GM10248 (cell line): ENCODE measurements at regions not wholly inside any gene's neighbourhood (a gene's known extent, or its start where the extent isn't known, plus 50 kb on each side); places are given as distances from the start of the nearest gene placed in this dataset.

Experiments used
- CTCF ChIA-PET: fragments of 300-600 bp; sonication (Branson Sonifier 250); formaldehyde crosslinking; extraction: SDS; loops from one replicate; lab custom pipeline; 2021; ENCODE audit warnings: antibody characterized with exemption; lab: Yijun Ruan, JAX
- POLR2A ChIA-PET: fragments of 350-650 bp; sonication (Branson Sonifier 250); formaldehyde crosslinking; extraction: SDS; loops from one replicate; lab custom pipeline; 2020; ENCODE audit warnings: antibody characterized with exemption; lab: Yijun Ruan, JAX
- DNase-seq: peaks from one replicate; pipeline ENCODE4 v3.0.0; 2012; ENCODE audit errors: extremely low spot score
- CTCF ChIP-seq: IDR thresholded peaks from 2 replicates; pipeline ENCODE4 v1.5.1; 2012; ENCODE audit warnings: mild to moderate bottlenecking, low read depth; ENCODE audit errors: extremely low read depth, missing control alignments, control extremely low read depth

- DNase-seq, result no peak
- POLR2A ChIA-PET, result no interaction called here
- TF ChIP-seq CTCF, result no peak
- CTCF ChIA-PET, result interaction anchor here (1.0 kb wide), 1 partner anchor 9 kb away, joined by 3 read pairs; no protein-coding TSS in a partner anchor
Measured at GRCh38 chr20:50246367-50247195, 56.0 kb downstream of the CEBPB start.

DNA sequence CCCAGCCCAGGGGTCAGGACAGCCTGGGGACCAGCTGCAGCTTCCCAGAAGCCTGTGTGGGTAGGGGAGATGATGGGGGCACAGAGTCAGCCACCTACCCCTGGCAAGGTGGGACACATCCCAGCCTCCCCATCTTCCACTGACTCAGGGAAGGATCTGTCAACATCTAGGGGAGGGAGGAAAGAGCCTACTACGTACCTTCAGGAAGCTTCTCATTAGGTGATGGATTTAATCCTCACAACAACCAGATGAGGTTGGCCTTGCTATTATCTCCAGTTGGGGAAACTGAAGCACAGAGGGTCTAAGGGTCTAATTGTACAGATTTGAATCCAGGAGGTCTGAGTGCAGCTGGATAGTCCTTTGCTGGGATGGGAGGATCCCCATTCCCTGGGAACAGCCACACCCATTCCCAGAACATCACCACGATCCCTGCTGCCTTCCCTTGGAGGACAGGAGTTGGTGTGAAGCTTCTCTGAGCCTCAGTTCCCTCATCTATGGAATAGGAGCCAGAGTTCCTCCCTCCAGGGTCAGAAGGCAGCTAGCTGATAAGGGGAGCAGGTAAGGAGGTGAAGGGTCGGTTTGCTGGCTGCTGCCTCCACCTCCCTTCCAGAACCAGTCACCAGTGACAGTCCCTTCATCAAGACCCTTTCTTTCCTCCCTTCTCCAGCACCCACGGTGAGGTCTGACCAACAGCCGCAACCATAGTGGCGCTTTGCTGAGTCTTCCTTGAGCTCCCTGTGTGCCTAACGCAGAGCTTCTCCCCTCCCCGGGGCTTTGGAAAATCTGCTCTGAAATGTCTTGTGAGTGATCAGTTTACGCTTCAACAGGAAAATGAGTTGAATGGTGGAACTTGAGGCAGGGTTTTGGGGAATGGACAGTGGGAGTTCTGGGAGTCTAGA lies 56.8 kb downstream of the CEBPB start:
- POLR2A ChIA-PET, result no interaction called here
- no peak for DNase-seq
- no peak for TF ChIP-seq CTCF
- CTCF ChIA-PET, result interaction anchor here (1.0 kb wide), 1 partner anchor 9 kb away, joined by 3 read pairs; no protein-coding TSS in a partner anchor

DNA sequence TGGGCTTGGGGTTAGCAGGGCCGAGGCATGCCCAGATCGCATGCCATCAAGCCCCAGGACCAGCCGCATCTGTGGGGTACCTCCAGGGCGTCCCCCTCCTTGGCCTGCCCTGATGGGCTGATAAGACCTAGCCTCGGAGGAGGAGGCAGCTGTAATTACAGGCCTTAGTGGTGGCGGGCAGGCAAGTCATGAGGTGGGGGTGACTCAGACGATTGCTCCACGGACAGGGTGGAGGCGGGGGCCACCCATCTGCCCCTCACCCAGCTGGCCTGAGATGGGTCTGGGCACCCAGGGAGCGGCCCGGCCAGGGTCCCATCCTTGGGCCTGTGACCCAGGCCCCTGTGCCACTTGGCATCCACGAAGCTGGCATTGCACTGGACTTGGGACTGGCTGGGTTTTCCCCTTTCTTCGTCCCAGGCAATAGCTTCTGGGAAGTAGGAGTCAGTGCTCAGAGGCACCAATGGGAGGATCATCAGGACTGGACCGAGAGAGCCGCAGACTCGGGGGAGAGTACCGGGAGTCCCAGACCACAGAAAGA lies 57.5 kb downstream of the CEBPB start:
- ChIA-PET POLR2A (no interaction called here), CTCF (no interaction called here)
- no peak for TF ChIP-seq CTCF
- DNase-seq, result no peak

DNA sequence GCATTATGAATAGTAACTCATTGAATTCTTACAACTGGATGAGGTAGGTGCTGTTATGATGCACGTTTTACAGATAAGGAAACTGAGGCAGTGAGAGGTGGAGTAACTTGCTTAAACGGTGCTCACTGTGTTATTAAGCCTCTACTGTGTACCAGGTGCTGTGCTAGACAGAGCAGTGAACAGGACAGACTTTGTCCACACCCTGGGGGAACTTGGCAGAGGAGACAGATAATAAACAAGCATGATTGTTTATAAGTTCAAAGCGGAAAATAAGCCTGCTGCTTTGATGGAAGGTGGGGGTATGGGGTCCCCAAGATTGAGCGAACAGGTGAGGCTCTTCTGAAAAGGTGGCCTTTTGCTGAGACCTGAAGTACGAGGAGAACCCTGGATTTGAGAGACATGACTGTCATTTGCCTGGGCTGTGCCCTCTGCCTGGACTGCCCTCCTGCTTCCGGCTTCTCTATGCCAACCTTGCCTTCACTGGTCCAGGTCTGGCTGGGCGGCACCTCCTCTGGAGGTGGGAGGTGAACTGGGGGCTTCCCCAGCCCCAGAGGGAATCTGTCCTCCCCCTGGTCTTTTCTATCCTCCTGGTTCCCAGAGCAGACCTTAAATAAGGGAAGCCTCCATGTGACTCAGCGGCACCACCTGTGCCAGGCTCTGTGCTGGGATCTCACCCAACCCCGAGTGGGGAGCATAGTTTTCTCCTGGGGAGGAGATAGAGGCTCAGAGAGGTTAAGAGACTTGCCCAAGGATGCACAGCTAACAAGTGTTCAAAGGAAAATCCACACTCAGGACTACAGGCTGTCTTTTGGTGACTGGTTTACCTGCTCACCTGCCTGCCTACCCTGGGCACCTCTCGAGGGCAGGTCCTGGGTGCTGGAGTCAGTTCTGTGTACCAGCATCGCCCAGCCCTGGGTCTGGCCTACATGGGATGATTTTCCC lies 59.1 kb downstream of the CEBPB start:
- POLR2A ChIA-PET, result no interaction called here
- CTCF ChIA-PET, result no interaction called here
- DNase-seq, result no peak

DNA sequence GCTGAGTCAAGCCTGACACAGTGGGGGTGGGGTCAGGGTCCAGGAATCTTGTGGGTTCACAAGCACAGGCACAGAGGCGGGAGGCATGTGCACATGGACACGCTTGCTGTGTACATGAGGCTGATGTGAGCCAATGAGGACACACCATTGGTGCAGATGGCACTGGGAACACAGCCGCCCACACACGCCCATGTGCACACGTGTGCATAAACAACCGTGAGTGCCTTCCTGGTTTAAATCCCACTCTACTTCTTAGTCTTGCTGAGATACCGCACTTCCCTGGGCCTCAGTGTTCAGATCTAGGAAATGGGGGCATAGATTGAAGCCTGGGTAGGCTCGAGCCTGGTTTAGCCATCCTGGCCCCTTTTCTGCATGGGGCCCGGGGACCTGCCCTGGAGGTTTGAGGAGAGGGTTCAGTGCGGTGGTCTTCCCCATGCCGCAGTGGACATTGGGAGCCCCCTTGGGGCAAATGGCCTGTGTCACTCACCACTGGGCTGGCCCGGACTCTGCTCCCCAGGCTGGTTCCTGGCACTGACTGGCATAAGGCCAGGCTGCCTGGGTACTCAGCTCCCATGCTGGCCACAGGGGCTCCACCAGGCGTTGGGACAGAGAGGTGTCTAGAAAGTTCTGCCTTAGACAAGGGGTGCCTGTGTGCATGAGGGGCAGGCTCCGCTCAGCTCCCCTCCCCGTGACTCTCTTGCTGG lies 60.2 kb downstream of the CEBPB start:
- ChIA-PET POLR2A (no interaction called here), CTCF (no interaction called here)
- no peak for DNase-seq
- TF ChIP-seq CTCF, result no peak

More for the DNA sequence above, 59.1 kb downstream of the CEBPB start:
- TF ChIP-seq CTCF, result no peak
